ENCODE measurements at regions not wholly inside any gene's neighbourhood (a gene's known extent, or its start where the extent isn't known, plus 50 kb on each side); places are given as distances from the start of the nearest gene placed in this dataset.

DNA sequence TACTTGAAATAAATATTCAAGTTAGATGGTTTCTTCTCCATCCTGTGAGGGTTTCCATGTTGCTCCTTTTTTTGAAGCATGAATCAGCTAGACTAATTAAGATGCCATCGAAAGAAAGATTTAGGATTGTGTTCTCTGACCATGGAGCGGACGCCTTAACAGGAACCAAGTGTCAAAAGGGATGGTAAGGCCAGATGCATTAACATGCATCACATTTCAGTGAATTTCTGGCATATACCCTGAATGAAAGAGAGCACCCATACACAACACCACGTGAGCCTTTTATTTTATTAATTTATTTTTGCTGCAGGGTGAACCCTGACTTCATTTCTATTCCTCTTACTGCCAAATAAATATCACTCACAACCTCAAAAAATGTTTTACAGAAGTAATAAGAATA is 1045.3 kb upstream of the ARRDC3 start:
- intact Hi-C loops (cut with micrococcal nuclease): no loop called here
- no peaks in the 10 kb centered on the region for H4K20me1 ChIP-seq (replicated peaks; ENCODE audit: control insufficient read depth, extremely low read depth, insufficient read depth, low read length)

DNA sequence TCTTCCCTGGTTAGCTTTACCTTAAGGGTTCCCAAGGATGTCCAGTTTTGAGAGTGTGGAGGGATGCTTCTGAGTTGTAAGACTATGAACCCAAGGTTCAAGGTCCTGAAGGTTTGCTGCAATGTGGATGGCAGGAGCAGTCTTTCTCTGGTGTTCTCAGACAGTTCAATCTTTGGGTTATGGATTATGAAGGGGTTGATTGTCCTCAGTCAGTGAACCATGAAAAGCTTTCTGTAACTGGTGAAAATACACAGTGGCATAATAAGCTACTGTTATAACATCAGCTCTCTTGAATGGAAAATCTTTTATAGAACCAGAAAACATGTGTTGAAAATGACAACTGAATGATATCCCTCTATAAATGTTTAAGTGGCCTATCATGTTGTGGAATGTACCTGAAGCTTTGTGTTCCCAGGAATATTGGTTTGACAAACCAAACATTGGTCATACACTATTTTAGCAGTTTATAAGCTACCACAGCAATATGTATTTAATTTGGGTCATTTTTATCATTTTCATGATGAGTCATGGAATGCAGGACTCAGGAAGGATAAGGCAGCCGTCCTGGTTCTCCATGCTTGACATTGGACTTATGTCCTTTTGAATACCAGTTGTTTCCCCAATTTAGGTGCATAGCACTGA is 1041.8 kb upstream of the ARRDC3 start:
- intact Hi-C loops (cut with micrococcal nuclease) (no loop called here), dilution Hi-C loops (cut with MboI; ENCODE audit: extremely low pct_ligation_motif_present, low sequenced_read_pairs) (no loop called here)
- no TSS peak for BruUV-seq (replicated peaks)
- Histone ChIP-seq H2AFZ (ENCODE audit: low read depth, low read length) (no peak overlapping the region), H3K9me1 (replicated peaks; ENCODE audit: control insufficient read depth, extremely low read depth, insufficient read depth, low read length) (no peaks in the 10 kb centered on the region), H3K9ac (replicated peaks; ENCODE audit: extremely low read depth, insufficient read depth, low read length) (no peak overlapping the region), H3K4me1 (ENCODE audit: control insufficient read depth, extremely low read depth, insufficient read depth, low read length) (no peaks in the 10 kb centered on the region), H3K9me3 (replicated peaks; ENCODE audit: control insufficient read depth, insufficient read depth, low read length) (no peaks in the 10 kb centered on the region), H3K36me3 (ENCODE audit: control insufficient read depth in 2 of 2, extremely low read depth in 1 of 2, insufficient read depth in 2 of 2, low read length in 2 of 2) (no peaks in the 10 kb centered on the region), H3K4me3 (replicated peaks in 1 of 3; ENCODE audit: insufficient read depth in 1 of 3, low read depth in 1 of 3, low read length in 3 of 3) (no peak overlapping the region), H3K79me2 (ENCODE audit: control insufficient read depth, insufficient read depth, low read length) (no peaks in the 10 kb centered on the region), H4K20me1 (replicated peaks; ENCODE audit: control insufficient read depth, extremely low read depth, insufficient read depth, low read length) (no peaks in the 10 kb centered on the region), H3K27ac (ENCODE audit: insufficient read depth, low read depth, low read length) (no peak overlapping the region), H3K4me2 (ENCODE audit: insufficient read depth, low read length) (no peak overlapping the region), H3K27me3 (ENCODE audit: control insufficient read depth in 2 of 2, insufficient read depth in 2 of 2, low read length in 2 of 2) (no peaks in the 10 kb centered on the region)
- FAIRE-seq: no peak
- TF ChIP-seq MYC (IDR thresholded peaks at IDR 0.05; ENCODE audit: low read depth, low read length) (no peak), POLR2AphosphoS5 (IDR thresholded peaks at IDR 0.05; ENCODE audit: insufficient read depth, low read depth, low read length) (no peak), EZH2 (IDR thresholded peaks at IDR 0.05; ENCODE audit: borderline replicate concordance, low read depth, low read length, severe bottlenecking) (no peak), POLR2A (IDR thresholded peaks at IDR 0.05; ENCODE audit: low read depth, low read length) (no peak), FOS (IDR thresholded peaks at IDR 0.05; ENCODE audit: borderline replicate concordance, insufficient read depth, low read length) (no peak), JUN (IDR thresholded peaks at IDR 0.05; ENCODE audit: borderline replicate concordance, insufficient read depth, insufficient read length, low read depth) (no peak), GATA2 (IDR thresholded peaks at IDR 0.05; ENCODE audit: insufficient read depth, insufficient read length, low read depth, low read length) (no peak)
- TF ChIP-seq, protein P1, sequence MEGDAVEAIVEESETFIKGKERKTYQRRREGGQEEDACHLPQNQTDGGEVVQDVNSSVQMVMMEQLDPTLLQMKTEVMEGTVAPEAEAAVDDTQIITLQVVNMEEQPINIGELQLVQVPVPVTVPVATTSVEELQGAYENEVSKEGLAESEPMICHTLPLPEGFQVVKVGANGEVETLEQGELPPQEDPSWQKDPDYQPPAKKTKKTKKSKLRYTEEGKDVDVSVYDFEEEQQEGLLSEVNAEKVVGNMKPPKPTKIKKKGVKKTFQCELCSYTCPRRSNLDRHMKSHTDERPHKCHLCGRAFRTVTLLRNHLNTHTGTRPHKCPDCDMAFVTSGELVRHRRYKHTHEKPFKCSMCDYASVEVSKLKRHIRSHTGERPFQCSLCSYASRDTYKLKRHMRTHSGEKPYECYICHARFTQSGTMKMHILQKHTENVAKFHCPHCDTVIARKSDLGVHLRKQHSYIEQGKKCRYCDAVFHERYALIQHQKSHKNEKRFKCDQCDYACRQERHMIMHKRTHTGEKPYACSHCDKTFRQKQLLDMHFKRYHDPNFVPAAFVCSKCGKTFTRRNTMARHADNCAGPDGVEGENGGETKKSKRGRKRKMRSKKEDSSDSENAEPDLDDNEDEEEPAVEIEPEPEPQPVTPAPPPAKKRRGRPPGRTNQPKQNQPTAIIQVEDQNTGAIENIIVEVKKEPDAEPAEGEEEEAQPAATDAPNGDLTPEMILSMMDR (IDR thresholded peaks at IDR 0.05; ENCODE audit: extremely low read depth in 1 of 2, insufficient read depth in 1 of 2, low read depth in 1 of 2, low read length in 2 of 2): no peak
- TF ChIP-seq, protein P2, sequence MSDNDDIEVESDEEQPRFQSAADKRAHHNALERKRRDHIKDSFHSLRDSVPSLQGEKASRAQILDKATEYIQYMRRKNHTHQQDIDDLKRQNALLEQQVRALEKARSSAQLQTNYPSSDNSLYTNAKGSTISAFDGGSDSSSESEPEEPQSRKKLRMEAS (IDR thresholded peaks at IDR 0.05; ENCODE audit: insufficient read depth, insufficient read length): no peak
- CTCF ChIA-PET: no interaction called here
- POLR2A ChIA-PET: no interaction called here
- DNase-seq (ENCODE audit: low read depth, low spot score): no peak

More for the DNA sequence above, 1045.3 kb upstream of the ARRDC3 start:
- no peaks in the 10 kb centered on the region for H3K27me3 ChIP-seq (ENCODE audit: control insufficient read depth in 2 of 2, insufficient read depth in 2 of 2, low read length in 2 of 2)
- H3K79me2 ChIP-seq (ENCODE audit: control insufficient read depth, insufficient read depth, low read length): no peaks in the 10 kb centered on the region
- FAIRE-seq (no peak), DNase-seq (ENCODE audit: low read depth, low spot score) (no peak)
- no peak overlapping the region for H3K4me3 ChIP-seq (replicated peaks in 1 of 3; ENCODE audit: insufficient read depth in 1 of 3, low read depth in 1 of 3, low read length in 3 of 3)
- dilution Hi-C loops (cut with MboI; ENCODE audit: extremely low pct_ligation_motif_present, low sequenced_read_pairs): no loop called here
- H2AFZ ChIP-seq (ENCODE audit: low read depth, low read length): no peak overlapping the region
- H3K9ac ChIP-seq (replicated peaks; ENCODE audit: extremely low read depth, insufficient read depth, low read length): no peak overlapping the region
- no peaks in the 10 kb centered on the region for H3K9me1 ChIP-seq (replicated peaks; ENCODE audit: control insufficient read depth, extremely low read depth, insufficient read depth, low read length)
- no peaks in the 10 kb centered on the region for H3K4me1 ChIP-seq (ENCODE audit: control insufficient read depth, extremely low read depth, insufficient read depth, low read length)
- no peaks in the 10 kb centered on the region for H3K9me3 ChIP-seq (replicated peaks; ENCODE audit: control insufficient read depth, insufficient read depth, low read length)
- H3K27ac ChIP-seq (ENCODE audit: insufficient read depth, low read depth, low read length): no peak overlapping the region
- no peaks in the 10 kb centered on the region for H3K36me3 ChIP-seq (ENCODE audit: control insufficient read depth in 2 of 2, extremely low read depth in 1 of 2, insufficient read depth in 2 of 2, low read length in 2 of 2)
- BruUV-seq (replicated peaks): no TSS peak
- CTCF ChIA-PET: no interaction called here
- TF ChIP-seq FOS (IDR thresholded peaks at IDR 0.05; ENCODE audit: borderline replicate concordance, insufficient read depth, low read length) (no peak), MYC (IDR thresholded peaks at IDR 0.05; ENCODE audit: low read depth, low read length) (no peak)
- TF ChIP-seq, protein P1 (IDR thresholded peaks at IDR 0.05; ENCODE audit: extremely low read depth in 1 of 2, insufficient read depth in 1 of 2, low read depth in 1 of 2, low read length in 2 of 2): no peak
- H3K4me2 ChIP-seq (ENCODE audit: insufficient read depth, low read length): no peak overlapping the region
- POLR2A ChIA-PET: no interaction called here

Data from endothelial cell of umbilical vein (primary cell).